Liver (tissue), 7 donors: ENCODE measurements at regions not wholly inside any gene's neighbourhood (a gene's known extent, or its start where the extent isn't known, plus 50 kb on each side); places are given as distances from the start of the nearest gene placed in this dataset.

Source experiments
- DNase-seq: peaks from one replicate; pipeline ENCODE4 v3.0.0-alpha.2; 2017; ENCODE audit warnings: low spot score
- H3K27ac ChIP-seq, 2 donors: one replicate each; pipeline ENCODE4 v1.7.0; 2013; ENCODE audit warnings: inconsistent platforms in 2 of 2, low read length in 2 of 2, control low read depth in 1 of 2, low read depth in 1 of 2, mild to moderate bottlenecking in 1 of 2
- H3K27me3 ChIP-seq, 4 donors: one replicate each; pipeline versions ENCODE4 v1.6.1 to v1.7.0; 2013; ENCODE audit warnings: low read length in 3 of 4, inconsistent platforms in 1 of 4, mild to moderate bottlenecking in 1 of 4, moderate library complexity in 1 of 4; ENCODE audit not compliant: control insufficient read depth in 4 of 4, insufficient read depth in 4 of 4
- H3K36me3 ChIP-seq, 4 donors: one replicate each; pipeline versions ENCODE4 v1.6.1 to v1.7.0; 2013; ENCODE audit warnings: low read length in 3 of 4, mild to moderate bottlenecking in 3 of 4, low read depth in 1 of 4, moderate library complexity in 1 of 4; ENCODE audit not compliant: control insufficient read depth in 4 of 4, insufficient read depth in 3 of 4
- H3K4me1 ChIP-seq, 4 donors: one replicate each; pipeline versions ENCODE4 v1.6.1 to v1.7.0; 2013; ENCODE audit warnings: low read length in 3 of 4, mild to moderate bottlenecking in 3 of 4, moderate library complexity in 1 of 4; ENCODE audit not compliant: control insufficient read depth in 4 of 4, insufficient read depth in 4 of 4
- H3K4me3 ChIP-seq, 3 donors: one replicate each; pipeline versions ENCODE4 v1.6.1 to v1.7.0; 2013; ENCODE audit warnings: low read length in 3 of 3, control low read depth in 1 of 3, low read depth in 1 of 3, mild to moderate bottlenecking in 1 of 3
- H3K9ac ChIP-seq, 2 donors: one replicate each; pipeline ENCODE4 v1.7.0; 2013; ENCODE audit warnings: low read length in 2 of 2, mild to moderate bottlenecking in 2 of 2, moderate library complexity in 2 of 2, control low read depth in 1 of 2, low read depth in 1 of 2
- H3K9me3 ChIP-seq, 4 donors: one replicate each; pipeline versions ENCODE4 v1.6.1 to v1.7.0; 2013; ENCODE audit warnings: low read length in 3 of 4; ENCODE audit not compliant: control insufficient read depth in 4 of 4
- EGR1 ChIP-seq, 2 donors: IDR thresholded peaks; 2 replicates each; pipeline ENCODE4 v1.6.1; 2016 to 2018; ENCODE audit warnings: antibody characterized with exemption in 2 of 2, low read depth in 2 of 2
- FOXA1 ChIP-seq: IDR thresholded peaks from 2 replicates; pipeline ENCODE4 v1.6.1; 2016; ENCODE audit warnings: antibody characterized with exemption
- FOXA2 ChIP-seq: IDR thresholded peaks from 2 replicates; pipeline ENCODE4 v1.6.1; 2016; ENCODE audit warnings: antibody characterized with exemption
- GABPA ChIP-seq, 2 donors: IDR thresholded peaks in 1 of 2; conservative IDR thresholded peaks in 1 of 2; 2 replicates each; pipeline ENCODE4 v1.6.1; 2016; ENCODE audit warnings: antibody characterized with exemption in 2 of 2, mild to moderate bottlenecking in 1 of 2, moderate library complexity in 1 of 2
- NR2F2 ChIP-seq: IDR thresholded peaks from 2 replicates; pipeline ENCODE4 v1.6.1; 2016; ENCODE audit warnings: antibody characterized with exemption
- RAD21 ChIP-seq, 2 donors: IDR thresholded peaks; 2 replicates each; pipeline ENCODE4 v1.6.1; 2016; ENCODE audit warnings: antibody characterized with exemption in 2 of 2, mild to moderate bottlenecking in 2 of 2
- REST ChIP-seq: IDR thresholded peaks from 2 replicates; pipeline ENCODE4 v1.6.1; 2016; ENCODE audit warnings: antibody characterized with exemption, mild to moderate bottlenecking
- RXRA ChIP-seq, 2 donors: IDR thresholded peaks; 2 replicates each; pipeline ENCODE4 v1.6.1; 2017 to 2018; ENCODE audit warnings: antibody characterized with exemption in 2 of 2, mild to moderate bottlenecking in 1 of 2
- SP1 ChIP-seq: IDR thresholded peaks from 2 replicates; pipeline ENCODE4 v1.6.1; 2018; ENCODE audit warnings: antibody characterized with exemption, mild to moderate bottlenecking
- YY1 ChIP-seq: IDR thresholded peaks from 2 replicates; pipeline ENCODE4 v1.6.1; 2016; ENCODE audit warnings: antibody characterized with exemption, mild to moderate bottlenecking
- WGBS: extraction: QIAGEN DNeasy Blood & Tissue Kit; methylation state at CpG from one replicate; pipeline ENCODE4 v1.1.7; 2013; 5-methylcytosine and 5-hydroxymethylcytosine counted together
- TF ChIP-seq, protein P1 (sequence below): IDR thresholded peaks from 2 replicates; pipeline ENCODE4 v1.6.1; 2016; ENCODE audit warnings: antibody characterized with exemption
- TF ChIP-seq, protein P2 (sequence below): IDR thresholded peaks from 2 replicates; pipeline ENCODE4 v1.6.1; 2016; ENCODE audit warnings: antibody characterized with exemption
- TF ChIP-seq, protein P3 (sequence below): IDR thresholded peaks from 2 replicates; pipeline ENCODE4 v1.6.1; 2016; ENCODE audit warnings: antibody characterized with exemption
- donor health status: healthy.
- donor health status: healthy.
- donor health status: healthy.
- donor health status: healthy.

- TF ChIP-seq, protein P1, sequence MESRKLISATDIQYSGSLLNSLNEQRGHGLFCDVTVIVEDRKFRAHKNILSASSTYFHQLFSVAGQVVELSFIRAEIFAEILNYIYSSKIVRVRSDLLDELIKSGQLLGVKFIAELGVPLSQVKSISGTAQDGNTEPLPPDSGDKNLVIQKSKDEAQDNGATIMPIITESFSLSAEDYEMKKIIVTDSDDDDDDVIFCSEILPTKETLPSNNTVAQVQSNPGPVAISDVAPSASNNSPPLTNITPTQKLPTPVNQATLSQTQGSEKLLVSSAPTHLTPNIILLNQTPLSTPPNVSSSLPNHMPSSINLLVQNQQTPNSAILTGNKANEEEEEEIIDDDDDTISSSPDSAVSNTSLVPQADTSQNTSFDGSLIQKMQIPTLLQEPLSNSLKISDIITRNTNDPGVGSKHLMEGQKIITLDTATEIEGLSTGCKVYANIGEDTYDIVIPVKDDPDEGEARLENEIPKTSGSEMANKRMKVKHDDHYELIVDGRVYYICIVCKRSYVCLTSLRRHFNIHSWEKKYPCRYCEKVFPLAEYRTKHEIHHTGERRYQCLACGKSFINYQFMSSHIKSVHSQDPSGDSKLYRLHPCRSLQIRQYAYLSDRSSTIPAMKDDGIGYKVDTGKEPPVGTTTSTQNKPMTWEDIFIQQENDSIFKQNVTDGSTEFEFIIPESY = no peak
- TF ChIP-seq RXRA (IDR thresholded peaks at IDR 0.05) = no peak
- no peak for TF ChIP-seq GABPA (IDR thresholded peaks at IDR 0.05 in 1 of 2, conservative IDR thresholded peaks at IDR 0.05 in 1 of 2)
- TF ChIP-seq FOXA2 = no peak
- TF ChIP-seq RAD21 (IDR thresholded peaks at IDR 0.05) = no peak
Measured at GRCh38 chr7:115329006-115329405, 407.1 kb downstream of the MDFIC start (continued).

DNA sequence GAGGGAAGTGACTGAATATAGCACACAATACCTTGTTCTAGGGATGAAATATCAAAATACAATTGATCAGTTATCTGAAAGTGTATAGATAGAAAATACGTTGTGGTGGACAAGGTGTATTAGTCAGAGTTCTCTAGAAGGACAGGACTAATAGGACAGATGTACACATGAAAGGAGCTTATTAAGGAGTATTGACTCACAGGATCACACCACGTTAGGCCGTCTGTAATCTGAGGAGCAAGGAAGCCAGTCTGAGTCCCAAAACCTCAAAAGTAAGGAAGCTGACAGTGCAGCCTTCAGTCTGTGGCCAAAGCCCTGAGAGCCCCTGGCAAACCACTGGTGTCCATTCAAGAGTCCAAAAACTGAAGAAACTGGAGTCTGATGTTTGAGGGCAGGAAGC, 406.1 kb downstream of the MDFIC start:
- Histone ChIP-seq H3K4me1 (no peaks in the 10 kb centered on the region), H3K27ac (no peak overlapping the region), H3K36me3 (no peaks in the 10 kb centered on the region), H3K9ac (no peak overlapping the region), H3K27me3 (no peaks in the 10 kb centered on the region), H3K9me3 (no peaks in the 10 kb centered on the region), H3K4me3 (no peak overlapping the region)
- no peak for TF ChIP-seq SP1
- TF ChIP-seq, protein P1 = no peak
- TF ChIP-seq GABPA (IDR thresholded peaks at IDR 0.05 in 1 of 2, conservative IDR thresholded peaks at IDR 0.05 in 1 of 2) = no peak
- no peak for TF ChIP-seq FOXA1
- no peak for TF ChIP-seq RAD21 (IDR thresholded peaks at IDR 0.05)
- no peak for TF ChIP-seq EGR1 (IDR thresholded peaks at IDR 0.05; ENCODE audit: low read depth in 2 of 2)
- TF ChIP-seq, protein P2, sequence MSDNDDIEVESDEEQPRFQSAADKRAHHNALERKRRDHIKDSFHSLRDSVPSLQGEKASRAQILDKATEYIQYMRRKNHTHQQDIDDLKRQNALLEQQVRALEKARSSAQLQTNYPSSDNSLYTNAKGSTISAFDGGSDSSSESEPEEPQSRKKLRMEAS = no peak
- no peak for TF ChIP-seq NR2F2
- no peak for TF ChIP-seq FOXA2
- no peak for TF ChIP-seq REST
- 84% methylated on average over 3 of the region's 3 CpGs for WGBS
- no peak for DNase-seq

DNA sequence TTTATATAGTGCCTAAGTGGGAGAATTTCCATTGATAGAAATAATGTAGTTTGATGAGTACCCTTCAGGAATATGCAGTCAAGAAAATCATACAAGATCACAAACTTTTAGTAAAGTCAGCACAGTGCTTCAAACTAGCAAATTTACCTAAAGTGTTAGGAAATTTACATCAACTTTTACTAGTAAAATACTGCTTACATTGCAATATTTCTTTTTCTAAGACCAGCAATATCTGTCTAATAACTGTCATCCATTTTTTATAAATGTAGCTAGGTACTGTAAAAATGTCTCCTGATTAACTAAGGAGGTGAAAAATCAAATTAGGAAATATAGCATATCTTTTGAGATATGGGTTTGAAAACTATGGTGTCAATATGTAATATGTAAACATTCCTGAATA, 405.4 kb downstream of the MDFIC start:
- Histone ChIP-seq H3K9ac (no peak overlapping the region), H3K27me3 (no peaks in the 10 kb centered on the region), H3K27ac (no peak overlapping the region), H3K9me3 (no peaks in the 10 kb centered on the region), H3K4me1 (no peaks in the 10 kb centered on the region), H3K36me3 (no peaks in the 10 kb centered on the region), H3K4me3 (no peak overlapping the region)
- TF ChIP-seq, protein P2 = no peak
- TF ChIP-seq RAD21 (IDR thresholded peaks at IDR 0.05) = no peak
- TF ChIP-seq SP1 = no peak
- TF ChIP-seq RXRA (IDR thresholded peaks at IDR 0.05) = no peak
- TF ChIP-seq, protein P3, sequence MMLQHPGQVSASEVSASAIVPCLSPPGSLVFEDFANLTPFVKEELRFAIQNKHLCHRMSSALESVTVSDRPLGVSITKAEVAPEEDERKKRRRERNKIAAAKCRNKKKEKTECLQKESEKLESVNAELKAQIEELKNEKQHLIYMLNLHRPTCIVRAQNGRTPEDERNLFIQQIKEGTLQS = no peak
- TF ChIP-seq YY1 = no peak
- no peak for DNase-seq
